HEK293 (cell line): ENCODE measurements at regions not wholly inside any gene's neighbourhood (a gene's known extent, or its start where the extent isn't known, plus 50 kb on each side); places are given as distances from the start of the nearest gene placed in this dataset.

Experiments
- TF ChIP-seq, protein P1 (sequence below): fragments of 450-650 bp; formaldehyde crosslinking; IDR thresholded peaks from 2 replicates; pipeline ENCODE4 v1.5.1; 2016; ENCODE audit warnings: missing biosample characterization, missing genetic modification characterization
- TF ChIP-seq, protein P2 (sequence below): fragments of 450-650 bp; formaldehyde crosslinking; IDR thresholded peaks from 2 replicates; pipeline ENCODE4 v1.5.1; 2016; ENCODE audit warnings: missing biosample characterization, missing genetic modification characterization

DNA sequence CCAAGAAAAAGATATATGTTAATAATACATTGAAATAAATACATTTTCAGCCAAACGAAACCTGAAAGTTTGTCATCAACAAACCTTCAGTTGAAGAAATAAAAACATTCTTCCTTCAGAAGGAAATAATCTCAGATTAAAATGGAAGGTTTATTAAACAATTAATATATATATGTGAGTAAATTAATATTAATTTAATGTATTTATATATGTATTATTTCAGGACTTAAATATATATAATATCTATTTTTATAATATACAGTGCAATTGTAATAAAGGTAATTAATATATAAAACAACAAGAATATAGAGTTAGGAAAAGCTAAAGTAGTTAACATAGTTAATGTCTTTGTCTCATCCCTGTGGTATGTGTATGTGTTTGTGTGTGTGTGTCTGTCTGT lies 102.2 kb upstream of the CDC14C start:
- TF ChIP-seq, protein P1, sequence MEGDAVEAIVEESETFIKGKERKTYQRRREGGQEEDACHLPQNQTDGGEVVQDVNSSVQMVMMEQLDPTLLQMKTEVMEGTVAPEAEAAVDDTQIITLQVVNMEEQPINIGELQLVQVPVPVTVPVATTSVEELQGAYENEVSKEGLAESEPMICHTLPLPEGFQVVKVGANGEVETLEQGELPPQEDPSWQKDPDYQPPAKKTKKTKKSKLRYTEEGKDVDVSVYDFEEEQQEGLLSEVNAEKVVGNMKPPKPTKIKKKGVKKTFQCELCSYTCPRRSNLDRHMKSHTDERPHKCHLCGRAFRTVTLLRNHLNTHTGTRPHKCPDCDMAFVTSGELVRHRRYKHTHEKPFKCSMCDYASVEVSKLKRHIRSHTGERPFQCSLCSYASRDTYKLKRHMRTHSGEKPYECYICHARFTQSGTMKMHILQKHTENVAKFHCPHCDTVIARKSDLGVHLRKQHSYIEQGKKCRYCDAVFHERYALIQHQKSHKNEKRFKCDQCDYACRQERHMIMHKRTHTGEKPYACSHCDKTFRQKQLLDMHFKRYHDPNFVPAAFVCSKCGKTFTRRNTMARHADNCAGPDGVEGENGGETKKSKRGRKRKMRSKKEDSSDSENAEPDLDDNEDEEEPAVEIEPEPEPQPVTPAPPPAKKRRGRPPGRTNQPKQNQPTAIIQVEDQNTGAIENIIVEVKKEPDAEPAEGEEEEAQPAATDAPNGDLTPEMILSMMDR (tag by site-specific recombination): no peak
- TF ChIP-seq, protein P2, sequence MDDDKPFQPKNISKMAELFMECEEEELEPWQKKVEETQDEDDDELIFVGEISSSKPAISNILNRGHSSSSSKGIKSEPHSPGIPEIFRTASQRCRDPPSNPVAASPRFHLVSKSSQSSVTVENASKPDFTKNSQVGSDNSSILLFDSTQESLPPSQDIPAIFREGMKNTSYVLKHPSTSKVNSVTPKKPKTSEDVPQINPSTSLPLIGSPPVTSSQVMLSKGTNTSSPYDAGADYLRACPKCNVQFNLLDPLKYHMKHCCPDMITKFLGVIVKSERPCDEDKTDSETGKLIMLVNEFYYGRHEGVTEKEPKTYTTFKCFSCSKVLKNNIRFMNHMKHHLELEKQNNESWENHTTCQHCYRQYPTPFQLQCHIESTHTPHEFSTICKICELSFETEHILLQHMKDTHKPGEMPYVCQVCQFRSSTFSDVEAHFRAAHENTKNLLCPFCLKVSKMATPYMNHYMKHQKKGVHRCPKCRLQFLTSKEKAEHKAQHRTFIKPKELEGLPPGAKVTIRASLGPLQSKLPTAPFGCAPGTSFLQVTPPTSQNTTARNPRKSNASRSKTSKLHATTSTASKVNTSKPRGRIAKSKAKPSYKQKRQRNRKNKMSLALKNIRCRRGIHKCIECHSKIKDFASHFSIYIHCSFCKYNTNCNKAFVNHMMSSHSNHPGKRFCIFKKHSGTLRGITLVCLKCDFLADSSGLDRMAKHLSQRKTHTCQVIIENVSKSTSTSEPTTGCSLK (tag by site-specific recombination): no peak
